Body of pancreas (tissue), 4 donors: ENCODE measurements at regions not wholly inside any gene's neighbourhood (a gene's known extent, or its start where the extent isn't known, plus 50 kb on each side); places are given as distances from the start of the nearest gene placed in this dataset.

Source experiments
- CTCF ChIP-seq, 7 experiments: fragments of 450-650 bp in 4 of 7; fragments of 200-600 bp in 3 of 7; sonication (generic) in 3 of 7; IDR thresholded peaks; one replicate each; pipeline ENCODE4 v1.5.1; 2016 to 2019; ENCODE audit warnings: antibody characterized with exemption in 7 of 7
- POLR2A ChIP-seq, 3 donors: fragments of 450-650 bp; IDR thresholded peaks; one replicate each; pipeline ENCODE4 v1.6.1; 2016; ENCODE audit warnings: antibody characterized with exemption in 3 of 3, mild to moderate bottlenecking in 2 of 3

GRCh38 chr10:44164251-44164956 is 220.5 kb downstream of the CXCL12 start:
- TF ChIP-seq CTCF (IDR thresholded peaks at IDR 0.05) (no peak), POLR2A (IDR thresholded peaks at IDR 0.05) (no peak)
